HepG2 (cell line): ENCODE measurements at regions not wholly inside any gene's neighbourhood (a gene's known extent, or its start where the extent isn't known, plus 50 kb on each side); places are given as distances from the start of the nearest gene placed in this dataset.

ENCODE experiments used
- ATAC-seq: fragments of 200-7000 bp; cut with Tn5 transposase; 3 replicates; pipeline ENCODE4 v1.9.1; 2020; ENCODE audit warnings: mild to moderate bottlenecking, moderate library complexity
- BruUV-seq: library from RNA; stranded (reverse); fragments of 400-500 nt; replicated peaks from 2 replicates; lab custom pipeline; 2021; lab: Mats Ljungman, UMichigan
- CTCF ChIA-PET: fragments of 300-600 bp; formaldehyde crosslinking; extraction: SDS; loops from one replicate; lab custom pipeline; 2021; ENCODE audit warnings: low total read pairs, inconsistent platforms, low intra/inter-chr PET ratio; lab: Yijun Ruan, JAX
- POLR2A ChIA-PET: fragments of 350-600 bp; sonication (Branson Sonifier 250); formaldehyde crosslinking; loops from one replicate; lab custom pipeline; 2020; ENCODE audit warnings: antibody characterized with exemption, inconsistent platforms; lab: Yijun Ruan, JAX
- DNase-seq: peaks from one replicate; pipeline ENCODE4 v3.0.0-alpha.2; 2015; ENCODE audit warnings: low spot score
- FAIRE-seq: peaks from 3 replicates; lab custom pipeline; 2011; peaks lifted over from hg19 to GRCh38; lab: Jason Lieb, UNC
- H2AFZ ChIP-seq: one replicate; pipeline ENCODE4 v1.6.1; 2011; ENCODE audit warnings: low read length, inconsistent platforms
- H3K27ac ChIP-seq: fragments of 300-600 bp; 3 replicates; pipeline ENCODE4 v1.8.0; 2011; ENCODE audit warnings: mixed run types, mild to moderate bottlenecking, mixed read lengths, low read length, inconsistent platforms; ENCODE audit not compliant: insufficient read depth; ENCODE audit errors: extremely low read length
- H3K27me3 ChIP-seq, 2 experiments: fragments of 200-600 bp in 1 of 2; 2 replicates in 1 of 2; 3 replicates in 1 of 2; pipeline versions ENCODE4 v1.6.0 to v1.8.0; 2011; ENCODE audit warnings: low read length in 2 of 2, mild to moderate bottlenecking in 2 of 2, moderate library complexity in 2 of 2, inconsistent platforms in 1 of 2; ENCODE audit not compliant: insufficient read depth in 2 of 2, control insufficient read depth in 1 of 2
- H3K36me3 ChIP-seq, 2 experiments: fragments of 200-600 bp in 1 of 2; replicated peaks in 1 of 2; 2 replicates in 1 of 2; 3 replicates in 1 of 2; pipeline versions ENCODE4 v1.5.1 to v1.8.0; 2011; ENCODE audit warnings: low read length in 2 of 2, inconsistent platforms in 1 of 2; ENCODE audit not compliant: insufficient read depth in 2 of 2, control insufficient read depth in 1 of 2
- H3K4me1 ChIP-seq: 2 replicates; pipeline ENCODE4 v1.5.1; 2012; ENCODE audit warnings: low read length, inconsistent platforms; ENCODE audit not compliant: insufficient read depth
- H3K4me2 ChIP-seq: 2 replicates; pipeline ENCODE4 v1.6.0; 2011; ENCODE audit warnings: low read depth, low read length, inconsistent platforms
- H3K4me3 ChIP-seq, 3 experiments: fragments of 200-600 bp in 1 of 3; sonication (generic), shearing (Covaris generic) in 1 of 3; replicated peaks in 1 of 3; 2 replicates each; pipeline ENCODE4 v1.5.1; 2011 to 2016; ENCODE audit warnings: low read length in 3 of 3, inconsistent platforms in 2 of 3, low read depth in 2 of 3, mild to moderate bottlenecking in 2 of 3, control low read depth in 1 of 3, mixed read lengths in 1 of 3; ENCODE audit not compliant: insufficient read depth in 1 of 3
- H3K79me2 ChIP-seq: one replicate; pipeline ENCODE4 v1.6.1; 2011; ENCODE audit warnings: low read length, inconsistent platforms; ENCODE audit not compliant: insufficient read depth
- H3K9ac ChIP-seq: 2 replicates; pipeline ENCODE4 v1.6.0; 2011; ENCODE audit warnings: mild to moderate bottlenecking, low read depth, low read length, inconsistent platforms; ENCODE audit not compliant: insufficient read depth
- H3K9me3 ChIP-seq: 2 replicates; pipeline ENCODE4 v1.5.1; 2012; ENCODE audit warnings: mild to moderate bottlenecking, low read length
- H4K20me1 ChIP-seq: 2 replicates; pipeline ENCODE4 v1.6.0; 2011; ENCODE audit warnings: inconsistent platforms, mild to moderate bottlenecking, low read length, moderate library complexity; ENCODE audit not compliant: insufficient read depth
- GPN1 ChIP-seq: sonication (generic); formaldehyde crosslinking; IDR thresholded peaks from 2 replicates; pipeline ENCODE4 v1.5.1; 2020; ENCODE audit warnings: missing genetic modification reagents, borderline replicate concordance
- GTF3A ChIP-seq: sonication (generic); formaldehyde crosslinking; conservative IDR thresholded peaks from 2 replicates; pipeline ENCODE4 v1.4.0; 2020; ENCODE audit warnings: mild to moderate bottlenecking, missing genetic modification reagents
- NCOA2 ChIP-seq: sonication (generic); formaldehyde crosslinking; IDR thresholded peaks from 2 replicates; pipeline ENCODE4 v1.8.0; 2022; ENCODE audit warnings: inconsistent platforms
- SMC3 ChIP-seq: IDR thresholded peaks from 2 replicates; pipeline ENCODE4 v1.6.1; 2011; ENCODE audit warnings: low read length, improper control_type of control experiment
- TBP ChIP-seq: sonication (generic); formaldehyde crosslinking; IDR thresholded peaks from 2 replicates; pipeline ENCODE4 v1.5.0; 2020; ENCODE audit warnings: missing genetic modification reagents
- XBP1 ChIP-seq: sonication (generic); formaldehyde crosslinking; IDR thresholded peaks from 2 replicates; pipeline ENCODE4 v1.5.0; 2020; ENCODE audit warnings: missing genetic modification reagents
- ZBTB7A ChIP-seq: sonication (generic); formaldehyde crosslinking; IDR thresholded peaks from 2 replicates; pipeline ENCODE4 v1.8.0; 2022; ENCODE audit warnings: mild to moderate bottlenecking, missing genetic modification reagents
- ZNF138 ChIP-seq: sonication (generic); formaldehyde crosslinking; IDR thresholded peaks from 2 replicates; pipeline ENCODE4 v1.5.0; 2020; ENCODE audit warnings: mild to moderate bottlenecking, low read depth, missing genetic modification reagents
- ZNF232 ChIP-seq: sonication (generic); formaldehyde crosslinking; IDR thresholded peaks from 2 replicates; pipeline ENCODE4 v1.4.0; 2020; ENCODE audit warnings: missing genetic modification reagents, borderline replicate concordance
- ZNF333 ChIP-seq: sonication (generic); formaldehyde crosslinking; IDR thresholded peaks from 2 replicates; pipeline ENCODE4 v1.4.0; 2020; ENCODE audit warnings: mild to moderate bottlenecking, missing genetic modification reagents, borderline replicate concordance
- ZNF350 ChIP-seq: sonication (generic); formaldehyde crosslinking; IDR thresholded peaks from 2 replicates; pipeline ENCODE4 v1.4.0; 2020; ENCODE audit warnings: mild to moderate bottlenecking, low read depth, missing genetic modification reagents, borderline replicate concordance
- ZNF746 ChIP-seq: sonication (generic); formaldehyde crosslinking; IDR thresholded peaks from 2 replicates; pipeline ENCODE4 v1.8.0; 2022; ENCODE audit warnings: mild to moderate bottlenecking, missing genetic modification reagents
- WGBS: methylation state at CpG from one replicate; pipeline ENCODE4 v1.1.6; 2017; ENCODE audit warnings: low lambda C conversion rate; 5-methylcytosine and 5-hydroxymethylcytosine counted together
- in situ Hi-C: cut with HindIII; loops from 2 replicates; pipeline ENCODE4 v1.10.0; 2017; ENCODE audit warnings: low pct_unique_long_range_greater_than_20kb; ENCODE audit not compliant: extremely low pct_ligation_motif_present
- intact Hi-C: fragments of 100-400 bp; cut with micrococcal nuclease; formaldehyde crosslinking; loops from one replicate; pipeline ENCODE4 v1.10.0; 2022; ENCODE audit not compliant: unreplicated experiment
- TF ChIP-seq, protein P1 (sequence below): sonication (generic); formaldehyde crosslinking; IDR thresholded peaks from 2 replicates; pipeline ENCODE4 v1.5.1; 2020; ENCODE audit warnings: missing genetic modification reagents, mild to moderate bottlenecking, borderline replicate concordance
- TF ChIP-seq, protein P2 (sequence below): IDR thresholded peaks from 2 replicates; pipeline ENCODE4 v1.6.1; 2012; ENCODE audit warnings: low read length, improper control_type of control experiment

DNA sequence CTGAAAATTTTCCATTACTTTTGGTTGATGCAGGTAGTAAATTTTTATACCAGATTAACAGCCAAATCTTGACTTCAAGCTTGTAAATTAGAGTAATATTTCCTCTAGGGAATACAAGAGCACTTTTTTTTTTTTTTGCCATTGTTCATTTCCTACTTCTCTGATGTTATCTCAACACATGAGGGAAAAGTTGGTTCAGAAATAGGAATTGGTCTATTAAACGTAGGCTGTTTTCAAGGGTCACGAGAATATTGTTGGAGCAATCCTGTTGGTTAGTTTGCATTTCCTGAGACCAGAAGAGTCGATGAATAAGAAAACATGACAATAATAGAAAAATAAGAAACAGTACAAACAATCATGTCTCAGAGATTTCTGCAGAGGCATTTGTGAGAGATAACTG lies 453.9 kb upstream of the CCDC179 start:
- no peak overlapping the region for H3K9ac ChIP-seq
- under 1% methylated on average over 3 of the region's 3 CpGs for WGBS
- no peak overlapping the region for H3K4me3 ChIP-seq
- in situ Hi-C loops (no loop called here), intact Hi-C loops (no loop called here)
- H4K20me1 ChIP-seq: no peaks in the 10 kb centered on the region
- POLR2A ChIA-PET: no interaction called here
- H2AFZ ChIP-seq: no peak overlapping the region
- DNase-seq (no peak), FAIRE-seq (no peak), ATAC-seq (no peak)
- H3K79me2 ChIP-seq: no peaks in the 10 kb centered on the region
- no TSS peak for BruUV-seq
- H3K27me3 ChIP-seq: no peaks in the 10 kb centered on the region
- no peaks in the 10 kb centered on the region for H3K4me1 ChIP-seq
- CTCF ChIA-PET: no interaction called here
- H3K9me3 ChIP-seq: peaks cover 4% of the 10 kb centered on the region; the same call in 1 of the 2 replicates
- TF ChIP-seq ZNF232 (CRISPR knock-in tag) (no peak), ZNF746 (CRISPR knock-in tag) (no peak), ZNF350 (CRISPR knock-in tag) (no peak), XBP1 (no peak), ZBTB7A (CRISPR knock-in tag) (no peak), ZNF333 (CRISPR knock-in tag) (no peak), GTF3A (CRISPR knock-in tag) (no peak), ZNF138 (CRISPR knock-in tag) (no peak), TBP (no peak), SMC3 (no peak), NCOA2 (CRISPR knock-in tag) (no peak), GPN1 (no peak)
- TF ChIP-seq, protein P1, sequence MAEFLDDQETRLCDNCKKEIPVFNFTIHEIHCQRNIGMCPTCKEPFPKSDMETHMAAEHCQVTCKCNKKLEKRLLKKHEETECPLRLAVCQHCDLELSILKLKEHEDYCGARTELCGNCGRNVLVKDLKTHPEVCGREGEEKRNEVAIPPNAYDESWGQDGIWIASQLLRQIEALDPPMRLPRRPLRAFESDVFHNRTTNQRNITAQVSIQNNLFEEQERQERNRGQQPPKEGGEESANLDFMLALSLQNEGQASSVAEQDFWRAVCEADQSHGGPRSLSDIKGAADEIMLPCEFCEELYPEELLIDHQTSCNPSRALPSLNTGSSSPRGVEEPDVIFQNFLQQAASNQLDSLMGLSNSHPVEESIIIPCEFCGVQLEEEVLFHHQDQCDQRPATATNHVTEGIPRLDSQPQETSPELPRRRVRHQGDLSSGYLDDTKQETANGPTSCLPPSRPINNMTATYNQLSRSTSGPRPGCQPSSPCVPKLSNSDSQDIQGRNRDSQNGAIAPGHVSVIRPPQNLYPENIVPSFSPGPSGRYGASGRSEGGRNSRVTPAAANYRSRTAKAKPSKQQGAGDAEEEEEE: no peak
- TF ChIP-seq, protein P2, sequence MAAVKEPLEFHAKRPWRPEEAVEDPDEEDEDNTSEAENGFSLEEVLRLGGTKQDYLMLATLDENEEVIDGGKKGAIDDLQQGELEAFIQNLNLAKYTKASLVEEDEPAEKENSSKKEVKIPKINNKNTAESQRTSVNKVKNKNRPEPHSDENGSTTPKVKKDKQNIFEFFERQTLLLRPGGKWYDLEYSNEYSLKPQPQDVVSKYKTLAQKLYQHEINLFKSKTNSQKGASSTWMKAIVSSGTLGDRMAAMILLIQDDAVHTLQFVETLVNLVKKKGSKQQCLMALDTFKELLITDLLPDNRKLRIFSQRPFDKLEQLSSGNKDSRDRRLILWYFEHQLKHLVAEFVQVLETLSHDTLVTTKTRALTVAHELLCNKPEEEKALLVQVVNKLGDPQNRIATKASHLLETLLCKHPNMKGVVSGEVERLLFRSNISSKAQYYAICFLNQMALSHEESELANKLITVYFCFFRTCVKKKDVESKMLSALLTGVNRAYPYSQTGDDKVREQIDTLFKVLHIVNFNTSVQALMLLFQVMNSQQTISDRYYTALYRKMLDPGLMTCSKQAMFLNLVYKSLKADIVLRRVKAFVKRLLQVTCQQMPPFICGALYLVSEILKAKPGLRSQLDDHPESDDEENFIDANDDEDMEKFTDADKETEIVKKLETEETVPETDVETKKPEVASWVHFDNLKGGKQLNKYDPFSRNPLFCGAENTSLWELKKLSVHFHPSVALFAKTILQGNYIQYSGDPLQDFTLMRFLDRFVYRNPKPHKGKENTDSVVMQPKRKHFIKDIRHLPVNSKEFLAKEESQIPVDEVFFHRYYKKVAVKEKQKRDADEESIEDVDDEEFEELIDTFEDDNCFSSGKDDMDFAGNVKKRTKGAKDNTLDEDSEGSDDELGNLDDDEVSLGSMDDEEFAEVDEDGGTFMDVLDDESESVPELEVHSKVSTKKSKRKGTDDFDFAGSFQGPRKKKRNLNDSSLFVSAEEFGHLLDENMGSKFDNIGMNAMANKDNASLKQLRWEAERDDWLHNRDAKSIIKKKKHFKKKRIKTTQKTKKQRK: no peak
- no peak overlapping the region for H3K27ac ChIP-seq
- H3K36me3 ChIP-seq: no peaks in the 10 kb centered on the region
- no peak overlapping the region for H3K4me2 ChIP-seq
